Mesendoderm (in vitro differentiated cells): ENCODE measurements at regions not wholly inside any gene's neighbourhood (a gene's known extent, or its start where the extent isn't known, plus 50 kb on each side); places are given as distances from the start of the nearest gene placed in this dataset.
A peak's percentile ranks its signal among the peaks of the same experiment; 100 is the strongest.
"Not testable (repeated sequence)": the region's sequence is repeated elsewhere in the genome, so short reads cannot be mapped to it uniquely, and the experiment has no call there.

Experiments used
- DNase-seq: peaks from one replicate; pipeline ENCODE4 v3.0.0; 2013
- H2AK5ac ChIP-seq: 2 replicates; pipeline ENCODE4 v1.6.1; 2013; ENCODE audit warnings: low read length, inconsistent platforms
- H2BK120ac ChIP-seq: 2 replicates; pipeline ENCODE4 v1.6.1; 2013; ENCODE audit warnings: low read depth, mild to moderate bottlenecking, low read length, moderate library complexity, mixed read lengths
- H2BK15ac ChIP-seq: replicated peaks from 2 replicates; pipeline ENCODE4 v1.6.1; 2013; ENCODE audit warnings: low read depth, mild to moderate bottlenecking, moderate library complexity
- H2BK5ac ChIP-seq: 2 replicates; pipeline ENCODE4 v1.6.1; 2013; ENCODE audit warnings: low read length, inconsistent platforms
- H3K18ac ChIP-seq: 2 replicates; pipeline ENCODE4 v1.6.1; 2013; ENCODE audit warnings: mild to moderate bottlenecking, low read length, mixed read lengths
- H3K23ac ChIP-seq: one replicate; pipeline ENCODE4 v1.6.1; 2013; ENCODE audit warnings: low read length
- H3K27ac ChIP-seq: 2 replicates; pipeline ENCODE4 v1.5.1; 2013; ENCODE audit warnings: low read depth, mild to moderate bottlenecking, inconsistent platforms, low read length, moderate library complexity
- H3K27me3 ChIP-seq: 2 replicates; pipeline ENCODE4 v1.6.1; 2013; ENCODE audit warnings: low read length, control low read depth, mild to moderate bottlenecking, inconsistent platforms; ENCODE audit not compliant: insufficient read depth, poor library complexity
- H3K36me3 ChIP-seq: 2 replicates; pipeline ENCODE4 v1.6.1; 2013; ENCODE audit warnings: low read length, inconsistent platforms; ENCODE audit not compliant: control insufficient read depth, insufficient read depth
- H3K4ac ChIP-seq: one replicate; pipeline ENCODE4 v1.6.1; 2013; ENCODE audit warnings: low read depth, mild to moderate bottlenecking, low read length, moderate library complexity
- H3K4me1 ChIP-seq: 2 replicates; pipeline ENCODE4 v1.6.1; 2013; ENCODE audit warnings: low read depth, low read length, inconsistent platforms; ENCODE audit not compliant: control insufficient read depth
- H3K4me2 ChIP-seq: 2 replicates; pipeline ENCODE4 v1.6.1; 2013; ENCODE audit warnings: low read length
- H3K4me3 ChIP-seq: 2 replicates; pipeline ENCODE4 v1.5.1; 2013; ENCODE audit warnings: mild to moderate bottlenecking, low read length
- H3K56ac ChIP-seq: one replicate; pipeline ENCODE4 v1.6.1; 2013; ENCODE audit warnings: low read length
- H3K79me1 ChIP-seq: 2 replicates; pipeline ENCODE4 v1.6.1; 2013; ENCODE audit warnings: low read length, inconsistent platforms
- H3K79me2 ChIP-seq: 2 replicates; pipeline ENCODE4 v1.6.1; 2013; ENCODE audit warnings: mild to moderate bottlenecking, low read length; ENCODE audit not compliant: control insufficient read depth, insufficient read depth
- H3K9ac ChIP-seq: 2 replicates; pipeline ENCODE4 v1.6.1; 2013; ENCODE audit warnings: low read length, inconsistent platforms
- H4K5ac ChIP-seq: one replicate; pipeline ENCODE4 v1.6.1; 2013; ENCODE audit warnings: low read length
- H4K8ac ChIP-seq: one replicate; pipeline ENCODE4 v1.6.1; 2013; ENCODE audit warnings: low read depth, mild to moderate bottlenecking, control low read depth, low read length, moderate library complexity
- WGBS: extraction: QIAGEN DNeasy Blood & Tissue Kit; methylation state at CpG from one replicate; pipeline ENCODE4 v1.1.7; 2013; ENCODE audit warnings: low lambda C conversion rate, missing lambda C conversion rate; ENCODE audit not compliant: insufficient coverage; ENCODE audit errors: extremely low coverage; 5-methylcytosine and 5-hydroxymethylcytosine counted together

DNA sequence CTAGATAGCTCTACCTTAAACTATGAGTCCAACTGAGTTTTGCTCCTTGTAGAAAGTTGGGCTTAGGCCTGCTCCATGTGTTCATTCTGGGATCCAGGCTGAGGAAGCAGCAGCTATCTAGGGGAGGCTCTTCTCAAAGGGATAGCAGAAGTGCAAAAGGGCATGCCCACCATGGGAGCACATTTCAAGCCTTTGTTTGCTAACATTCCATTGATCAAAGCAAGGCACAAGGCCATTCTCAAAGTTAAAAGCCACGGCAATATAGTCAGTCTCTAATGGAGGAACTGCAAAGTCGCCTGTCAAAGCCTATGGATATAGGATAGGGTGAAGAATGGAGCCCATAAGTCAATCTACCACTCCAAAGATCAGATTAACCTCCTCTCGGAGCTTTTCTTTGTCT is 488.1 kb upstream of the ARX start:
- Histone ChIP-seq H2BK5ac (no peak overlapping the region), H2BK120ac (no peak overlapping the region), H3K9ac (no peak overlapping the region), H3K79me1 (no peaks in the 10 kb centered on the region), H3K4me2 (no peak overlapping the region), H3K4ac (no peak overlapping the region), H3K79me2 (no peaks in the 10 kb centered on the region), H3K56ac (no peak overlapping the region), H3K23ac (no peak overlapping the region), H3K27me3 (no peaks in the 10 kb centered on the region), H3K27ac (no peak overlapping the region), H3K36me3 (no peaks in the 10 kb centered on the region), H3K18ac (no peak overlapping the region), H2AK5ac (no peak overlapping the region), H3K4me3 (no peak overlapping the region), H2BK15ac (no peak overlapping the region), H4K5ac (no peak overlapping the region), H3K4me1 (no peaks in the 10 kb centered on the region), H4K8ac (no peak overlapping the region)
- no peak for DNase-seq
- no CpG with 5 or more reads among the region's 3 CpGs for WGBS

- H2BK15ac ChIP-seq: no peak overlapping the region
Observed at GRCh38 chrX:25507801-25508200, 492.0 kb upstream of the ARX start.

DNA sequence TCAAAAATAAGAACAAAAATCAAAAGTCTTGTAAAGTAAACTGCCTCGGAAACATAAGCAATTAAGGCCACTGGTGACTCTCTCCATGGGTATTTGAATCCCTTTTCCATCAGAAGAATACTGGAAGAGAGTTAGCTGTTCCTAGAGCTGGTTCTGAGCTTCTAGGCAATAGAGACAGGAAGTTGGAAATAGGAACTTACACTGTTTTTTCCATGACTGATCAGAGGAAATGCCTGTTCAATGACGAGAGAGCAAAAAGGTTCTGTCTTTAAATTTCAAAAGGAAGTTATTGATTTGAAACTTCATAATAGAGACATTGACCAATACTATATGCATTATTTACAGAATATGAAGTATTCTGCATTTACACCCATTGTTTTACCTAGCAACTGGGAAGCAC is 503.5 kb upstream of the ARX start:
- Histone ChIP-seq H3K18ac (no peak overlapping the region), H3K4me1 (no peaks in the 10 kb centered on the region), H3K27ac (no peak overlapping the region), H3K4ac (no peak overlapping the region), H3K79me1 (no peaks in the 10 kb centered on the region), H2BK120ac (no peak overlapping the region), H3K56ac (no peak overlapping the region), H2BK15ac (no peak overlapping the region), H2AK5ac (no peak overlapping the region), H3K4me2 (no peak overlapping the region), H3K4me3 (no peak overlapping the region), H3K9ac (no peak overlapping the region), H4K8ac (no peak overlapping the region), H3K79me2 (no peaks in the 10 kb centered on the region), H3K36me3 (no peaks in the 10 kb centered on the region), H3K27me3 (no peaks in the 10 kb centered on the region), H4K5ac (no peak overlapping the region), H2BK5ac (no peak overlapping the region), H3K23ac (no peak overlapping the region)
- WGBS: no CpG with 5 or more reads among the region's 2 CpGs
- no peak for DNase-seq

More at GRCh38 chrX:25507801-25508200, 492.0 kb upstream of the ARX start:
- Histone ChIP-seq H3K36me3 (no peaks in the 10 kb centered on the region), H3K56ac (no peak overlapping the region), H3K4me2 (no peak overlapping the region), H3K79me1 (no peaks in the 10 kb centered on the region), H3K79me2 (no peaks in the 10 kb centered on the region), H3K4me3 (no peak overlapping the region), H4K5ac (no peak overlapping the region), H4K8ac (no peak overlapping the region), H3K9ac (no peak overlapping the region), H3K27me3 (no peaks in the 10 kb centered on the region), H3K18ac (no peak overlapping the region), H2BK120ac (no peak overlapping the region), H3K27ac (no peak overlapping the region), H3K4me1 (no peaks in the 10 kb centered on the region), H3K23ac (no peak overlapping the region), H3K4ac (no peak overlapping the region), H2BK5ac (no peak overlapping the region), H2AK5ac (no peak overlapping the region)
- no CpG with 5 or more reads among the region's 2 CpGs for WGBS
- no peak for DNase-seq

GRCh38 chrX:25522443-25523010 is 506.8 kb upstream of the ARX start:
- H3K18ac ChIP-seq, H3K4me1 ChIP-seq, H4K5ac ChIP-seq, H3K4me2 ChIP-seq, H3K79me1 ChIP-seq, H3K27ac ChIP-seq, H2AK5ac ChIP-seq, H2BK120ac ChIP-seq, H3K79me2 ChIP-seq, H3K56ac ChIP-seq, H2BK15ac ChIP-seq, H3K4me3 ChIP-seq, H3K36me3 ChIP-seq, H3K27me3 ChIP-seq, H3K4ac ChIP-seq, H3K9ac ChIP-seq, DNase-seq, H2BK5ac ChIP-seq, H3K23ac ChIP-seq, H4K8ac ChIP-seq: not testable (repeated sequence)
- no CpG with 5 or more reads among the region's 20 CpGs for WGBS

- H3K4me1 ChIP-seq: no peaks in the 10 kb centered on the region
- no peak overlapping the region for H2BK5ac ChIP-seq
- H3K4me2 ChIP-seq: no peak overlapping the region
- no peak overlapping the region for H3K56ac ChIP-seq
- H3K79me1 ChIP-seq: no peaks in the 10 kb centered on the region
- H3K9ac ChIP-seq: no peak overlapping the region
- H3K27ac ChIP-seq: no peak overlapping the region
- no peak overlapping the region for H3K23ac ChIP-seq
- H2BK120ac ChIP-seq: no peak overlapping the region
- no peak overlapping the region for H3K18ac ChIP-seq
- WGBS: no CpG with 5 or more reads among the region's 7 CpGs
- no peak overlapping the region for H2AK5ac ChIP-seq
- H3K36me3 ChIP-seq: no peaks in the 10 kb centered on the region
- H3K79me2 ChIP-seq: no peaks in the 10 kb centered on the region
- no peak overlapping the region for H4K5ac ChIP-seq
- H3K4ac ChIP-seq: no peak overlapping the region
- no peak overlapping the region for H4K8ac ChIP-seq
- H2BK15ac ChIP-seq: no peak overlapping the region
- peak; percentile 57 for DNase-seq
- no peak overlapping the region for H3K4me3 ChIP-seq
- H3K27me3 ChIP-seq: no peaks in the 10 kb centered on the region
Observed at GRCh38 chrX:25523574-25524540, 508.1 kb upstream of the ARX start.
